Stimulated activated naive CD8-positive, alpha-beta T cell treated with anti-CD3 and anti-CD28 coated beads, Interleukin-15, Interleukin-2, amounts not matched to agents 100 ng/mL and 50 ng/mL, for 24 hours (primary cell): ENCODE measurements at regions not wholly inside any gene's neighbourhood (a gene's known extent, or its start where the extent isn't known, plus 50 kb on each side); places are given as distances from the start of the nearest gene placed in this dataset.
A peak's percentile ranks its signal among the peaks of the same experiment; 100 is the strongest.

Source experiments
- H3K27ac Mint-ChIP-seq: one replicate; pipeline ENCODE4 v1.8.0; 2021; ENCODE audit warnings: mild to moderate bottlenecking, mixed read lengths
- H3K27me3 Mint-ChIP-seq: one replicate; pipeline ENCODE4 v1.8.0; 2021; ENCODE audit warnings: mixed read lengths
- H3K36me3 Mint-ChIP-seq: one replicate; pipeline ENCODE4 v1.8.0; 2021; ENCODE audit warnings: low read depth, mixed read lengths
- H3K4me1 Mint-ChIP-seq: one replicate; pipeline ENCODE4 v1.8.0; 2021; ENCODE audit warnings: low read depth, mixed read lengths
- H3K4me3 Mint-ChIP-seq: one replicate; pipeline ENCODE4 v1.8.0; 2021; ENCODE audit warnings: mild to moderate bottlenecking, mixed read lengths
- H3K9me3 Mint-ChIP-seq: one replicate; pipeline ENCODE4 v1.8.0; 2021; ENCODE audit warnings: mixed read lengths

- Mint-ChIP-seq H3K9me3 (peaks cover 3% of the 10 kb centered on the region), H3K36me3 (no peaks in the 10 kb centered on the region), H3K4me1 (no peaks in the 10 kb centered on the region), H3K4me3 (no peak overlapping the region), H3K27me3 (no peaks in the 10 kb centered on the region), H3K27ac (no peak overlapping the region)
Measured at GRCh38 chr4:181971973-181972372, 271.2 kb upstream of the TENM3 start.

DNA sequence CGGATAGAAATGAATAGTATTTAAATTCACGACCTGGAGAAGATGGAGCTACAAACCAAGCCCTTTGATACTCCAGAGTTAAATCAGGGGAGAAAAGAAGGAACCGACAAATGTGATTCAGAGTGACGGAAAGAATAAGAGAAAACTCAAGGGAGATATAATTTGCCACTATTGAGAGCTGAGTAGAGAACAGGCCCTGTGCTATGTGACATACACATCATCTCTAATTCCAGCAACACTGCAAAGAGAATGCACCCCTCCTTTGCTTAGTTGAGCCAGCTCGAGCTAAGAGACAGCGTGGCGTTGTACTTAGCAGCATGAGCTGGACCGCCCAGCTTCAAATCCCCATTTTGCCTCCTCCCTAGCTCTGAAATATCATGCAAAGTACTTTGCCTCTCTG, 266.4 kb upstream of the TENM3 start:
- Mint-ChIP-seq H3K4me3 (no peak overlapping the region), H3K27ac (no peak overlapping the region), H3K9me3 (peaks cover 14% of the 10 kb centered on the region), H3K27me3 (no peaks in the 10 kb centered on the region), H3K36me3 (no peaks in the 10 kb centered on the region), H3K4me1 (no peaks in the 10 kb centered on the region)

DNA sequence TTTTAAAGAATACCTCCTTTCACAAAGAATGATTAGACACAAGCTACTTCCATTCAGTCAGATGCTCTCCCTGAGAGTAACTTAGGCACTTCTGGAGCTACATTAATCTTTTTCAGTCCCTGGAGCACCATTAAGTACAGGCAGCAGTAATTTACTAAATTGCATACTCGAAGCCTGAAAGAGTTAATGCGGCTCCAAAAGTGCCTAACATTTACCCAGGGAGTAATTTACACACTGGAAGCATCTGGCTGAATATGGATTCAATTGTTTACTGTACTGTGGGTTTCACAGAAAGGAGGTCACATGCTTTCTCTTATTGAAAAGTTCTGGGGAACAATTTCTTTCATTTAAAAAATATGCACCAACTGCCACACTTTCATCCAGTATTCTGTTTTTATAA, 260.8 kb upstream of the TENM3 start:
- no peak overlapping the region for H3K27ac Mint-ChIP-seq
- no peaks in the 10 kb centered on the region for H3K4me1 Mint-ChIP-seq

DNA sequence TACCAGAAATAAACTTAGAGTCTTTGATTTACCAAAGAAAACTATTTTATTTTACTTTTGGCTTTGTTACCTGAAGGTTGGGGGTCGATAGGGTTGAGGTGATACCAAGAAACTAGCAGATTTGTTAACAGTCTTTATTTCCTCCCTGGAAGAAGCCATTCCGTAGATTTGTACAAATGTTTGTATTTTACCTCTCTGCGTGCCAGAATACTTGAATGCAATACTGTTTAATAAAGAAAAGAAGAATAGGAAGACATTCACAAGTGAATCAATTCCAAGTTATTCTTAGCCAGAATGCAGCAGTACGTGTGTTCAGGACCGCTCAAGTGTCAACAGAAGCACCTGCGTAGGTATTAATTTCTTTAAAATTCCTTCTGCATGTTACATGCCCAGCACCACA, 260.3 kb upstream of the TENM3 start:
- no peak overlapping the region for H3K27ac Mint-ChIP-seq
- no peaks in the 10 kb centered on the region for H3K27me3 Mint-ChIP-seq
- peaks cover 4% of the 10 kb centered on the region for H3K9me3 Mint-ChIP-seq

More for the DNA sequence above, 260.8 kb upstream of the TENM3 start:
- Mint-ChIP-seq H3K27me3 (no peaks in the 10 kb centered on the region), H3K36me3 (no peaks in the 10 kb centered on the region), H3K9me3 (peaks cover 8% of the 10 kb centered on the region), H3K4me3 (no peak overlapping the region)

DNA sequence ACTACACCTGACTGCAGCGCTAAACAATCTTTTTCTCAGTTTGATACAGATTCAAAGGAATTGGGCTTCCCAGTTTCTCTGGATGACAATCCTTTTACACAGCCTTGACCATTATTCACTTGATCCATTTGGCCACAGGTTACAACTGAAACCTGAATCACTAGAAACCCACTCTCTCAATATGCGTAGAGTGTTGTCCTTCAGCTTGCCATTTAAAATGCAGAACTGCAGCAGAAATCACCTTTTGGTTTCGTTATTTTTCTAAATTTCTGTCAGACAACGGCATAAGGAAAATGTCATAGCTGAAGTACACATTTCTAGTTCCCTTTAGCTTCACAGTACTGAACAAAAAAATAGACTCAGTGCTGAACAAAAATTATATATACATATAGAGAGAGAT, 255.8 kb upstream of the TENM3 start:
- Mint-ChIP-seq H3K36me3 (no peaks in the 10 kb centered on the region), H3K9me3 (no peaks in the 10 kb centered on the region), H3K4me3 (no peak overlapping the region), H3K27ac (no peak overlapping the region), H3K27me3 (no peaks in the 10 kb centered on the region), H3K4me1 (no peaks in the 10 kb centered on the region)

More for the DNA sequence above, 260.3 kb upstream of the TENM3 start:
- Mint-ChIP-seq H3K4me1 (no peaks in the 10 kb centered on the region), H3K36me3 (no peaks in the 10 kb centered on the region), H3K4me3 (no peak overlapping the region)

DNA sequence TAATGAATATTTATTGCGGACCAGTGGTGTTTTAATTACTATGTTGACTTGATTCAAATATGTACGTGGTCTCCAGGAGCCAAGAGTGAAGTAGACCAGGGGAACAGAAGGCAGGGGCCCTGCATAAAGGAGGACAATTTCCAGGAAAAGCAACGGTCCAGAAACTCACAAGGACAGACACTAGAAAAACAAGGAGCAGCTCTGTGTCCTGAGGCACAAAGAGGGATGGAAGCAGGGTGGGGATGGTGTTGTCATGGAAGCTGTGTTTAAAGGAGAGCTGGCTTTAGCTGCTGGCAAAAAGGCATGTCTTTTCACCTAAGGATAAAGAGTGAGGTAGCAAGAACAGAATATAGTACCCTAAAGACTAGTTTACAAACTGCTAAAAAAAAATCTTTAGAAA, 254.1 kb upstream of the TENM3 start:
- H3K9me3 Mint-ChIP-seq: no peaks in the 10 kb centered on the region
- no peaks in the 10 kb centered on the region for H3K36me3 Mint-ChIP-seq
- no peak overlapping the region for H3K27ac Mint-ChIP-seq
- H3K4me3 Mint-ChIP-seq: no peak overlapping the region
- H3K4me1 Mint-ChIP-seq: no peaks in the 10 kb centered on the region
- no peaks in the 10 kb centered on the region for H3K27me3 Mint-ChIP-seq

DNA sequence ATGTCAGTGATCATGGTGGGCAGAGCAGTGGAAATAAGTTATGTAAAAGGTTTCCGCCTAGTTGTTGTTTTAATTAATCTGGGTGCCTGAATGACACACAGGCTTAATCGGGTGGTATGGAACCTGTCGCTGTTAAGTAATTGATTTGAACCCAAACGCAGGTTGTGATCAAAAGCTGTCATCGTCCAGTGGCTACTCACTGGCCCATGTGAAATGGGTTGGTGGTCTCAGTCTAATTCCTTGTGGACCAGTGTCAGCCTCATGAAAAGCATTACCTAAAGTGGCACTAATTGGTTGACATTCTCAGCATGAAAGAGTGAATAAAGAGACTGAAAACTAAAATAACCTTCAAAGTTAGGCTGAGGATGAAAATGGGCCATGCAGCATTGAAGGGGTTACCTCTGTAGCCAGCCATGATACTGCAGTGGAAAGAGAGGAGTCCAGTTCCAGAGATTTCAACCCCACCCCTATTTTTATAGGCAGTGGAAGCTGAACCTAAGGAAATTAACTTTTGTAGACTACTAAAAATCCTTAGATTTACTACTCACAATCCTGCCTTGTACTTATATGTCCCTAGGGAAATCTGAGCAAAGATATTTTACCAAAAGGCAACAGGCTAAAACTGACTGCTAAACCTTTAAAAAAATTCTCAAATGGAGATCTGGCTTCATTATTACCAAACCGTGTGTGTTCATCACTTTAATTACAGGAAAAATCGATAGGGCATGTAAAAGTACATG, 251.7 kb upstream of the TENM3 start:
- Mint-ChIP-seq H3K4me1 (no peaks in the 10 kb centered on the region), H3K36me3 (no peaks in the 10 kb centered on the region), H3K9me3 (no peaks in the 10 kb centered on the region), H3K4me3 (no peak overlapping the region), H3K27me3 (no peaks in the 10 kb centered on the region), H3K27ac (no peak overlapping the region)

- Mint-ChIP-seq H3K27me3 (no peaks in the 10 kb centered on the region), H3K4me1 (no peaks in the 10 kb centered on the region), H3K36me3 (no peaks in the 10 kb centered on the region), H3K27ac (no peak overlapping the region), H3K9me3 (peaks cover 10% of the 10 kb centered on the region), H3K4me3 (no peak overlapping the region)
Measured at GRCh38 chr4:181998398-181999295, 244.6 kb upstream of the TENM3 start.

DNA sequence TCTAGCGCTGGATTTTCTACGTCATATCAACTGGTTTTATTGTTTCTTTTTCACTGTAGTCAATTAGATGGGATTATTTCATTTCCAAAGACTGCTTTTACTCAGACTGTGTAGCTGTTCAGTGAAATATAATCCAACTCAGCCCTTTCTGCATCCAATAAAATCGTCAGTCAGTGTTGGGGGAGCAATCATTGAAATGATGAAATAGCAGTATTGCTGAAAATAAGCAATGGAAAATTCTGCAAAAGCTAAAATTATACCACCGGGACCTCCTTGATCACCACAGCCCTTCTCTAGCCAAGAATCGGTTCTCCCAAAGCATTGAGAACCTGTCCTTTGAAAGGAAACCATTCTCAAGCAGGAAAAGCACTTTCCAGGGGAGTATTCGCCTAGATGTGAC, 243.1 kb upstream of the TENM3 start:
- Mint-ChIP-seq H3K27ac (no peak overlapping the region), H3K9me3 (peaks cover 10% of the 10 kb centered on the region), H3K4me1 (no peaks in the 10 kb centered on the region), H3K4me3 (no peak overlapping the region), H3K27me3 (no peaks in the 10 kb centered on the region), H3K36me3 (no peaks in the 10 kb centered on the region)

DNA sequence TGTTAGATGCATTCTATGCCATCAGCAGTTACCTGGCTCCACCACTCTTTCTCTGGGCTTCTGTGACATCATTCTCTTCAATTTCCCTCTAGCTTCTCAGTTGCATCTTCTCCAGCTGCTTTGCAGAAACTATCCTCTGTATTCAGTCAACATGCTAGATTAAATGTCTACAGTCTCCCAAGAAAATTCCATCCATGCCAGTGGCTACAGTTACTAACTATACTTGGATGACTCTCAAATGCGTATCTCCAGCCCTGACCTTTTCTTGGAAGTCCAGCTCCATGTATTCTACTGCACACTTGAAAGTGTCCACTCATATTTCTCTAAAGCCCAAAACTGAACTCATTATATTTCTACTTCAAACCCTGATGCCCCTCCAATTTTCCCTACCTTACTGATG, 232.3 kb upstream of the TENM3 start:
- H3K4me3 Mint-ChIP-seq: no peak overlapping the region

GRCh38 chr4:182014164-182014563, 229.0 kb upstream of the TENM3 start:
- Mint-ChIP-seq H3K4me3 (no peak overlapping the region), H3K36me3 (no peaks in the 10 kb centered on the region), H3K4me1 (no peaks in the 10 kb centered on the region), H3K9me3 (no peaks in the 10 kb centered on the region), H3K27me3 (no peaks in the 10 kb centered on the region), H3K27ac (no peak overlapping the region)

More for the DNA sequence above, 232.3 kb upstream of the TENM3 start:
- no peaks in the 10 kb centered on the region for H3K4me1 Mint-ChIP-seq
- H3K27ac Mint-ChIP-seq: no peak overlapping the region
- H3K9me3 Mint-ChIP-seq: peaks cover 13% of the 10 kb centered on the region
- H3K36me3 Mint-ChIP-seq: no peaks in the 10 kb centered on the region
- no peaks in the 10 kb centered on the region for H3K27me3 Mint-ChIP-seq

DNA sequence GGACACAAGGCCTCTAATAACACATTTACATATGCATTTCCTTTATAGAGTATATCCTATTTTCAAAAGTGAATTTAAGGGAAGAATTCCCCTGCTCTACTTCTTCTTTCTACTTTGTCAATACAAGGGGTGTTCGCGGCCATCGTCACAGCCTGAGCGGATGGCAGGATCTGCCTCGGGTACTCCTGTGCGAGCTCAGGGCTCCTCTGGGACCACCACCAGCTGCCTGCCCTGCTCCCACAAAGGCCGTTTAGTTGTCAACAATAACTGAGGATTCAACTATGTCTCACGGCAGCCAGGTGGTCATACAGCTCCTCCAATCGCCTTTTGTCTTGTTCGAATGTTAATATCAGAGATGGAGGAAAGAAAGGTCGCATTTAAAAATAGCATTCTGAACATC, 228.2 kb upstream of the TENM3 start:
- no peaks in the 10 kb centered on the region for H3K9me3 Mint-ChIP-seq
- no peaks in the 10 kb centered on the region for H3K27me3 Mint-ChIP-seq
- H3K4me1 Mint-ChIP-seq: no peaks in the 10 kb centered on the region
- no peak overlapping the region for H3K27ac Mint-ChIP-seq
- H3K4me3 Mint-ChIP-seq: no peak overlapping the region
- no peaks in the 10 kb centered on the region for H3K36me3 Mint-ChIP-seq

GRCh38 chr4:182015893-182016292, 227.3 kb upstream of the TENM3 start:
- Mint-ChIP-seq H3K4me3 (no peak overlapping the region), H3K27ac (no peak overlapping the region), H3K4me1 (no peaks in the 10 kb centered on the region), H3K9me3 (no peaks in the 10 kb centered on the region), H3K36me3 (no peaks in the 10 kb centered on the region), H3K27me3 (no peaks in the 10 kb centered on the region)

- Mint-ChIP-seq H3K9me3 (no peaks in the 10 kb centered on the region), H3K27ac (no peak overlapping the region), H3K27me3 (no peaks in the 10 kb centered on the region), H3K36me3 (no peaks in the 10 kb centered on the region), H3K4me3 (no peak overlapping the region), H3K4me1 (no peaks in the 10 kb centered on the region)
Measured at GRCh38 chr4:182017038-182017437, 226.2 kb upstream of the TENM3 start.

DNA sequence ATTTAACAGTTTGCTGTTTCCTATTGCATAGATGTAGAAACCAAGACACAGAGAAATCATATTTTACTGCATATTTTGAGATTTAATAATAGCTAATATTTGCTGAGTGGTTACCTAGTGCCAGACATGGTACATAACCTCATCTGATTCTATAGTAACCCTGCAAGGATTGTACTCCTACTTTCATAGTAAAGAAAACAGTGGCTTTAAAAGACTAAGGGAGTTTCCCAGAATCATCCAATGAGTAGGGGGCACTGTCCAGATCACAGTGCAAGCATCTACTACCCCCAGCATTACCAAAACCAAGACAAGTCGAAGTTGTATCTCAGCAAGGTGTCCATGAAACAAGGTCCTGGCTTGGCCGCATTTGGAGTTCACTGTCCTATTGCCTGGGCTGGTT, 224.5 kb upstream of the TENM3 start:
- Mint-ChIP-seq H3K4me1 (no peaks in the 10 kb centered on the region), H3K27me3 (no peaks in the 10 kb centered on the region), H3K27ac (peak overlapping the region; percentile 17), H3K4me3 (no peak overlapping the region), H3K9me3 (no peaks in the 10 kb centered on the region), H3K36me3 (no peaks in the 10 kb centered on the region)
